CD4-positive, alpha-beta memory T cell (primary cell): ENCODE measurements at regions not wholly inside any gene's neighbourhood (a gene's known extent, or its start where the extent isn't known, plus 50 kb on each side); places are given as distances from the start of the nearest gene placed in this dataset.

Source experiments
- CTCF ChIA-PET: fragments of 350-600 bp; sonication (Branson Sonifier 250); formaldehyde crosslinking; loops from one replicate; lab custom pipeline; 2021; ENCODE audit warnings: inconsistent platforms; ENCODE audit not compliant: partially characterized antibody; lab: Charles Lee
- POLR2A ChIA-PET: fragments of 350-600 bp; sonication (Branson Sonifier 250); formaldehyde crosslinking; loops from one replicate; lab custom pipeline; 2021; ENCODE audit not compliant: partially characterized antibody; lab: Charles Lee
- DNase-seq, 5 donors: peaks; one replicate each; pipeline versions ENCODE4 v3.0.0 to v3.0.0-alpha.2; 2020 to 2022; ENCODE audit warnings: mixed read lengths in 1 of 5
- H3K27ac ChIP-seq: one replicate; pipeline ENCODE4 v1.7.0; 2013; ENCODE audit warnings: low read depth, low read length
- H3K27me3 ChIP-seq: 2 replicates; pipeline ENCODE4 v1.7.0; 2013; ENCODE audit warnings: mild to moderate bottlenecking, low read length, moderate library complexity; ENCODE audit not compliant: insufficient read depth
- H3K36me3 ChIP-seq: 2 replicates; pipeline ENCODE4 v1.7.0; 2013; ENCODE audit warnings: mild to moderate bottlenecking, low read length, moderate library complexity; ENCODE audit not compliant: insufficient read depth
- H3K4me1 ChIP-seq: 2 replicates; pipeline ENCODE4 v1.7.0; 2013; ENCODE audit warnings: mild to moderate bottlenecking, low read length, moderate library complexity; ENCODE audit not compliant: insufficient read depth
- H3K4me3 ChIP-seq, 2 donors: one replicate each; pipeline ENCODE4 v1.7.0; 2013; ENCODE audit warnings: low read length in 2 of 2, mild to moderate bottlenecking in 1 of 2
- H3K9me3 ChIP-seq, 2 donors: one replicate each; pipeline ENCODE4 v1.7.0; 2013; ENCODE audit warnings: low read length in 2 of 2, control low read depth in 1 of 2; ENCODE audit not compliant: control insufficient read depth in 1 of 2
- H3K27ac Mint-ChIP-seq, 7 donors: one replicate each; pipeline ENCODE4 v1.8.0; 2020 to 2021; ENCODE audit warnings: mixed read lengths in 7 of 7, mild to moderate bottlenecking in 6 of 7, inconsistent platforms in 3 of 7, moderate library complexity in 3 of 7
- H3K27me3 Mint-ChIP-seq, 2 donors: one replicate each; pipeline ENCODE4 v1.8.0; 2020 to 2021; ENCODE audit warnings: mixed read lengths in 2 of 2
- H3K36me3 Mint-ChIP-seq, 2 donors: one replicate each; pipeline ENCODE4 v1.8.0; 2020 to 2021; ENCODE audit warnings: mixed read lengths in 2 of 2, inconsistent platforms in 1 of 2, mild to moderate bottlenecking in 1 of 2
- H3K4me1 Mint-ChIP-seq, 4 donors: one replicate each; pipeline ENCODE4 v1.8.0; 2020 to 2021; ENCODE audit warnings: mixed read lengths in 4 of 4, mild to moderate bottlenecking in 1 of 4
- H3K4me3 Mint-ChIP-seq, 8 donors: one replicate each; pipeline ENCODE4 v1.8.0; 2020 to 2021; ENCODE audit warnings: mixed read lengths in 8 of 8, mild to moderate bottlenecking in 7 of 8, moderate library complexity in 6 of 8, inconsistent platforms in 3 of 8
- H3K9me3 Mint-ChIP-seq, 8 donors: one replicate each; pipeline ENCODE4 v1.8.0; 2020 to 2021; ENCODE audit warnings: mixed read lengths in 8 of 8, mild to moderate bottlenecking in 5 of 8, inconsistent platforms in 3 of 8, moderate library complexity in 1 of 8
- intact Hi-C: fragments of 100-400 bp; cut with micrococcal nuclease; formaldehyde crosslinking; loops from one replicate; pipeline ENCODE4 v1.15.1; 2023

DNA sequence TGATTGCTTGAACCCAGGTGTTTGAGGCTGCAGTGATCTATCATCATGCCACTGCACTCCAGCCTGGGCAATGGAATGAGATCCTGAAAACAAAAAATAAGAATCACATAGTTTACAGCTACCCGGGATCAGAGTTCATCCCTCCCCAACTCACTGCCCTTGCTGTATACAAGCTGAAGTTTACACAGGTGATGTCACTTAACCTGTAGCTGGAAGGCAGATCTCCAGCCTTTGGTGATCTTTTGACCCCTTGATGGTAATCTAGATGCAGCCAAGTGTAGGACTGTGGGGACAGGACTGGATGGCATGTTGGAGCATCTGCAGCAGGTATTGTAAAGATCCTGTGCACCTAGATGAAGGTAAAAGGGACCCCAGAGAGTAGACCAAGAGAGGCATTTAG, 66.7 kb upstream of the SLC14A2 start:
- no peaks in the 10 kb centered on the region for H3K4me1 ChIP-seq
- POLR2A ChIA-PET: no interaction called here
- no peak for DNase-seq
- CTCF ChIA-PET: no interaction called here
- no peaks in the 10 kb centered on the region for H3K9me3 Mint-ChIP-seq
- no peak overlapping the region for H3K4me3 ChIP-seq
- no peak overlapping the region for H3K27ac ChIP-seq
- H3K36me3 Mint-ChIP-seq: no peaks in the 10 kb centered on the region
- H3K9me3 ChIP-seq: no peaks in the 10 kb centered on the region
- no peaks in the 10 kb centered on the region for H3K36me3 ChIP-seq
- H3K4me1 Mint-ChIP-seq: no peaks in the 10 kb centered on the region
- peaks cover 0 to 9% of the 10 kb centered on the region in 2 donors for H3K27me3 Mint-ChIP-seq
- no peak overlapping the region for H3K4me3 Mint-ChIP-seq
- H3K27me3 ChIP-seq: no peaks in the 10 kb centered on the region
- intact Hi-C loops: no loop called here
- H3K27ac Mint-ChIP-seq: no peak overlapping the region

DNA sequence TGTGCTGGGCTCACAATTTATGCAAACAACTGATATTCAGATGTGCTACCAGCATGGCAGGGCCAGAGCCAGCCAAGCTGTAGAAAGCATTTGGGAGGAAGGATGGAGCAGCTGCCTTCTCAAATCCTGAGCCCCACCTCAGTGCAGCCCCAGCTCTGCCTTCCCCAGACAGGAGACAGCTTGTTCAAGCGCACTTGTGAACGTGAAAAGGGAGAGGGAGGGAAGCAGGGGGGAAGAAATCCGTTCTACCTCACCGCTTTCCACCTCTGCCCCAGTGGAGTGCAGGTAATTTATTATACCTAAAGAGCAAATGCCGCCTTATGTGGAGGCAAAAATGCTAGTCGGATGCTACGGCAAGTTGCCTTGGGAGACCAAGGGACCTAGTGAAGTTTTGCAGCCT, 66.0 kb upstream of the SLC14A2 start:
- Histone ChIP-seq H3K4me3 (no peak overlapping the region), H3K4me1 (no peaks in the 10 kb centered on the region), H3K27ac (no peak overlapping the region), H3K36me3 (no peaks in the 10 kb centered on the region), H3K27me3 (no peaks in the 10 kb centered on the region), H3K9me3 (no peaks in the 10 kb centered on the region)
- H3K27me3 Mint-ChIP-seq: peaks cover 0 to 9% of the 10 kb centered on the region in 2 donors
- DNase-seq: no peak
- H3K4me1 Mint-ChIP-seq: no peaks in the 10 kb centered on the region
- ChIA-PET CTCF (no interaction called here), POLR2A (no interaction called here)
- no peak overlapping the region for H3K4me3 Mint-ChIP-seq
- intact Hi-C loops: no loop called here
- no peak overlapping the region for H3K27ac Mint-ChIP-seq
- no peaks in the 10 kb centered on the region for H3K9me3 Mint-ChIP-seq
- H3K36me3 Mint-ChIP-seq: no peaks in the 10 kb centered on the region

- H3K36me3 Mint-ChIP-seq: no peaks in the 10 kb centered on the region
- Histone ChIP-seq H3K4me1 (no peaks in the 10 kb centered on the region), H3K9me3 (no peaks in the 10 kb centered on the region), H3K4me3 (no peak overlapping the region), H3K27me3 (no peaks in the 10 kb centered on the region), H3K27ac (no peak overlapping the region), H3K36me3 (no peaks in the 10 kb centered on the region)
- no peaks in the 10 kb centered on the region for H3K4me1 Mint-ChIP-seq
- H3K27ac Mint-ChIP-seq: no peak overlapping the region
- ChIA-PET POLR2A (no interaction called here), CTCF (no interaction called here)
- peaks cover 0 to 9% of the 10 kb centered on the region in 2 donors for H3K27me3 Mint-ChIP-seq
- H3K9me3 Mint-ChIP-seq: no peaks in the 10 kb centered on the region
- no peak for DNase-seq
- intact Hi-C loops: no loop called here
- no peak overlapping the region for H3K4me3 Mint-ChIP-seq
Measured at GRCh38 chr18:45551142-45551815, 64.0 kb upstream of the SLC14A2 start.

- Histone ChIP-seq H3K9me3 (no peaks in the 10 kb centered on the region), H3K36me3 (no peaks in the 10 kb centered on the region), H3K27ac (no peak overlapping the region), H3K4me1 (no peaks in the 10 kb centered on the region), H3K27me3 (no peaks in the 10 kb centered on the region), H3K4me3 (no peak overlapping the region)
- Mint-ChIP-seq H3K9me3 (no peaks in the 10 kb centered on the region), H3K4me3 (no peak overlapping the region), H3K4me1 (no peaks in the 10 kb centered on the region), H3K27me3 (peaks cover 0 to 2% of the 10 kb centered on the region in 2 donors), H3K27ac (no peak overlapping the region), H3K36me3 (no peaks in the 10 kb centered on the region)
- intact Hi-C loops: no loop called here
- no peak for DNase-seq
- ChIA-PET CTCF (no interaction called here), POLR2A (no interaction called here)
Measured at GRCh38 chr18:45553723-45554388, 61.4 kb upstream of the SLC14A2 start.

DNA sequence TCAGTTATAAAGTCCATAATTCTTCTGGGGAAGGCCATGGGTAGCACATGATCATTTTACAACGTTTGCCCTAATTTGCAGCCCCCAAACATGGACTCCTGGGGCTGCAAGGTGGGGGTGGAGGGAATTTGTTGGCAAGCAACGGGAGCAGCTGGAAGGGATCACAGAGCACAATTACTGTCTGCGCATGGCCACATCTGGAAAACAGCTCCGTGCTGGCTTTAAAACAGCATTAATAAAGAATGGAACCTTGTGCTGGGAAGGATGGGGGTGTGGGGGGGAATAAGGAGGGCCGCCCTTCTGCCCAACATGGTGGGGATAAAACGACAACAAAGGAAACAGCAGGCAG, 60.9 kb upstream of the SLC14A2 start:
- no peak overlapping the region for H3K4me3 ChIP-seq
- no peak for DNase-seq
- no peak overlapping the region for H3K27ac Mint-ChIP-seq
- no peaks in the 10 kb centered on the region for H3K9me3 ChIP-seq
- no peaks in the 10 kb centered on the region for H3K36me3 Mint-ChIP-seq
- H3K36me3 ChIP-seq: no peaks in the 10 kb centered on the region
- peaks cover 0 to 2% of the 10 kb centered on the region in 2 donors for H3K27me3 Mint-ChIP-seq
- H3K9me3 Mint-ChIP-seq: no peaks in the 10 kb centered on the region
- POLR2A ChIA-PET: no interaction called here
- H3K27me3 ChIP-seq: no peaks in the 10 kb centered on the region
- no peaks in the 10 kb centered on the region for H3K4me1 Mint-ChIP-seq
- no peak overlapping the region for H3K4me3 Mint-ChIP-seq
- no peaks in the 10 kb centered on the region for H3K4me1 ChIP-seq
- intact Hi-C loops: no loop called here
- CTCF ChIA-PET: no interaction called here
- H3K27ac ChIP-seq: no peak overlapping the region

GRCh38 chr18:45556222-45556621, 59.1 kb upstream of the SLC14A2 start:
- Mint-ChIP-seq H3K27me3 (peaks cover 3 to 4% of the 10 kb centered on the region in 2 donors), H3K4me1 (no peaks in the 10 kb centered on the region), H3K27ac (no peak overlapping the region), H3K4me3 (no peak overlapping the region), H3K36me3 (no peaks in the 10 kb centered on the region), H3K9me3 (no peaks in the 10 kb centered on the region)
- Histone ChIP-seq H3K4me3 (no peak overlapping the region), H3K36me3 (no peaks in the 10 kb centered on the region), H3K4me1 (no peaks in the 10 kb centered on the region), H3K27ac (no peak overlapping the region), H3K9me3 (no peaks in the 10 kb centered on the region), H3K27me3 (no peaks in the 10 kb centered on the region)
- DNase-seq: no peak
- ChIA-PET CTCF (no interaction called here), POLR2A (no interaction called here)
- intact Hi-C loops: no loop called here

DNA sequence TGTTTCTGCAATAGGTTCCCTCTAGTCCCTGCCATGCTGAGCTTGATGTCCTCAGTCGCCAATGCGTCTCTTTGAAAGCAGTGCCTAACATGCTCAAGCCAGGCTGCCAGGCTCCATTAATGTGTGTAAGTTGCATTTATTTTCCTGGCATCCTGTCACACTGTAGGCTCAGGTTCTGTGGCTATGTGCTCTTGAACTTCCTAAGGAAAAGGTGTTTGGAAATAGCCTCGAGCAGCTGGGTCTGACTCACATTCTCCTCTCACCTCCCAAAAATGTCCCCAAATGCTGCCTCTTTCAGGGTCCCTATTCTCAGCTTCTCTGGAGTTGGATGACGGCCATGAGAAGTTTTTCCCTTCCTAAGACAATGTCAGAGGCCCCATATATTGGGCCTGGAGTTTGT, 58.0 kb upstream of the SLC14A2 start:
- ChIA-PET POLR2A (no interaction called here), CTCF (no interaction called here)
- no peak for DNase-seq
- H3K4me3 ChIP-seq: no peak overlapping the region
- H3K4me1 ChIP-seq: no peaks in the 10 kb centered on the region
- no peaks in the 10 kb centered on the region for H3K27me3 ChIP-seq
- H3K27ac Mint-ChIP-seq: no peak overlapping the region
- no peaks in the 10 kb centered on the region for H3K9me3 Mint-ChIP-seq
- no peaks in the 10 kb centered on the region for H3K36me3 Mint-ChIP-seq
- no peak overlapping the region for H3K27ac ChIP-seq
- no peaks in the 10 kb centered on the region for H3K36me3 ChIP-seq
- H3K4me3 Mint-ChIP-seq: no peak overlapping the region
- H3K27me3 Mint-ChIP-seq: peaks cover 3 to 4% of the 10 kb centered on the region in 2 donors
- H3K9me3 ChIP-seq: no peaks in the 10 kb centered on the region
- intact Hi-C loops: no loop called here
- no peaks in the 10 kb centered on the region for H3K4me1 Mint-ChIP-seq
